H1 (cell line): ENCODE measurements at regions not wholly inside any gene's neighbourhood (a gene's known extent, or its start where the extent isn't known, plus 50 kb on each side); places are given as distances from the start of the nearest gene placed in this dataset.

ENCODE experiments used
- CTCF ChIA-PET: fragments of 300-600 bp; sonication (Branson Sonifier 250); formaldehyde crosslinking; loops from one replicate; lab custom pipeline; 2021; ENCODE audit not compliant: partially characterized antibody; lab: Charles Lee
- POLR2A ChIA-PET: fragments of 300-600 bp; sonication (Branson Sonifier 250); formaldehyde crosslinking; loops from one replicate; lab custom pipeline; 2021; ENCODE audit warnings: inconsistent platforms; ENCODE audit not compliant: partially characterized antibody; lab: Charles Lee
- DNase-seq, 2 experiments: peaks; one replicate each; pipeline versions ENCODE4 v3.0.0 to v3.0.0-alpha.2; 2010 to 2022; ENCODE audit warnings: low spot score in 2 of 2, low read depth in 1 of 2, mixed read lengths in 1 of 2
- FAIRE-seq: peaks from 2 replicates; lab custom pipeline; 2011; peaks lifted over from hg19 to GRCh38; lab: Jason Lieb, UNC
- H2AFZ ChIP-seq: 2 replicates; pipeline ENCODE4 v1.8.1; 2012; ENCODE audit warnings: low read length, inconsistent platforms
- H2AK5ac ChIP-seq: 2 replicates; pipeline ENCODE4 v1.6.1; 2013; ENCODE audit warnings: low read depth, low read length
- H2BK120ac ChIP-seq: replicated peaks from 2 replicates; pipeline ENCODE3; 2013; ENCODE audit warnings: low read depth, low read length, inconsistent platforms
- H2BK12ac ChIP-seq: 2 replicates; pipeline ENCODE4 v1.6.1; 2013; ENCODE audit warnings: low read depth, low read length
- H2BK15ac ChIP-seq: 2 replicates; pipeline ENCODE4 v1.6.1; 2013; ENCODE audit warnings: low read length
- H2BK20ac ChIP-seq: 2 replicates; pipeline ENCODE4 v1.6.1; 2013; ENCODE audit warnings: low read length
- H2BK5ac ChIP-seq: 2 replicates; pipeline ENCODE4 v1.6.1; 2013; ENCODE audit warnings: low read depth, low read length
- H3K14ac ChIP-seq: 2 replicates; pipeline ENCODE4 v1.6.1; 2013; ENCODE audit warnings: inconsistent platforms; ENCODE audit not compliant: insufficient read length
- H3K18ac ChIP-seq: 2 replicates; pipeline ENCODE4 v1.6.1; 2013; ENCODE audit warnings: low read length; ENCODE audit errors: extremely low read depth
- H3K23ac ChIP-seq: 2 replicates; pipeline ENCODE4 v1.6.1; 2013; ENCODE audit warnings: inconsistent platforms; ENCODE audit not compliant: insufficient read length
- H3K23me2 ChIP-seq: 2 replicates; pipeline ENCODE4 v1.6.1; 2013; ENCODE audit warnings: low read depth, low read length
- H3K27ac ChIP-seq: 2 replicates; pipeline ENCODE4 v1.6.1; 2011; ENCODE audit warnings: low read depth, low read length, inconsistent platforms
- H3K27me3 ChIP-seq, 4 experiments: replicated peaks in 1 of 4; 1 replicate in 1 of 4; 2 replicates in 3 of 4; pipeline versions ENCODE4 v1.6.1 to v1.8.1; 2011 to 2013; ENCODE audit warnings: low read length in 3 of 4, mild to moderate bottlenecking in 3 of 4, inconsistent platforms in 2 of 4, mixed read lengths in 2 of 4, moderate library complexity in 1 of 4; ENCODE audit not compliant: control insufficient read depth in 3 of 4, insufficient read depth in 3 of 4; ENCODE audit errors: extremely low read depth in 1 of 4
- H3K36me3 ChIP-seq, 4 experiments: 2 replicates each; pipeline versions ENCODE4 v1.6.1 to v1.8.1; 2011 to 2013; ENCODE audit warnings: mild to moderate bottlenecking in 4 of 4, low read length in 3 of 4, moderate library complexity in 2 of 4, control low read depth in 1 of 4, inconsistent platforms in 1 of 4; ENCODE audit not compliant: insufficient read depth in 4 of 4, control insufficient read depth in 2 of 4
- H3K4ac ChIP-seq: replicated peaks from 2 replicates; pipeline ENCODE3; 2013; ENCODE audit warnings: low read length, low read depth, mixed read lengths, inconsistent platforms; ENCODE audit not compliant: insufficient read length
- H3K4me1 ChIP-seq, 4 experiments: replicated peaks in 1 of 4; 1 replicate in 1 of 4; 2 replicates in 3 of 4; pipeline versions ENCODE4 v1.6.1 to v1.8.1; 2011 to 2013; ENCODE audit warnings: low read length in 3 of 4, inconsistent platforms in 2 of 4, mixed read lengths in 1 of 4; ENCODE audit not compliant: insufficient read depth in 4 of 4, control insufficient read depth in 3 of 4
- H3K4me2 ChIP-seq, 2 experiments: 2 replicates each; pipeline versions ENCODE4 v1.6.1 to v1.8.1; 2011 to 2013; ENCODE audit warnings: low read depth in 2 of 2, low read length in 2 of 2, control low read depth in 1 of 2, inconsistent platforms in 1 of 2, mild to moderate bottlenecking in 1 of 2; ENCODE audit not compliant: insufficient read depth in 1 of 2
- H3K4me3 ChIP-seq, 4 experiments: fragments of 200-600, 300-600 bp in 1 of 4; sonication (generic), shearing (Covaris generic), sonication (Bioruptor Twin) in 1 of 4; 2 replicates each; pipeline versions ENCODE4 v1.5.1 to v1.8.1; 2011 to 2016; ENCODE audit warnings: low read length in 4 of 4, low read depth in 3 of 4, control low read depth in 2 of 4, inconsistent platforms in 2 of 4, mild to moderate bottlenecking in 2 of 4, mixed read lengths in 1 of 4, moderate library complexity in 1 of 4; ENCODE audit not compliant: insufficient read depth in 2 of 4; ENCODE audit errors: extremely low read depth in 1 of 4
- H3K56ac ChIP-seq: replicated peaks from 2 replicates; pipeline ENCODE3; 2013; ENCODE audit warnings: low read depth, mild to moderate bottlenecking, mixed read lengths, low read length, inconsistent platforms; ENCODE audit not compliant: insufficient read length
- H3K79me1 ChIP-seq: 2 replicates; pipeline ENCODE4 v1.6.1; 2013; ENCODE audit warnings: low read depth, low read length, control low read depth
- H3K79me2 ChIP-seq, 2 experiments: 2 replicates each; pipeline versions ENCODE4 v1.6.1 to v1.8.1; 2012 to 2013; ENCODE audit warnings: low read length in 2 of 2, mild to moderate bottlenecking in 2 of 2, inconsistent platforms in 1 of 2; ENCODE audit not compliant: insufficient read depth in 2 of 2, control insufficient read depth in 1 of 2
- H3K9ac ChIP-seq, 4 experiments: replicated peaks in 1 of 4; 1 replicate in 1 of 4; 2 replicates in 3 of 4; pipeline versions ENCODE4 v1.6.1 to v1.8.1; 2011 to 2013; ENCODE audit warnings: low read depth in 3 of 4, low read length in 3 of 4, control low read depth in 2 of 4, mild to moderate bottlenecking in 2 of 4, moderate library complexity in 2 of 4, inconsistent platforms in 1 of 4; ENCODE audit errors: extremely low read depth in 1 of 4
- H3K9me3 ChIP-seq, 2 experiments: 2 replicates each; pipeline versions ENCODE4 v1.6.1 to v1.8.1; 2012 to 2013; ENCODE audit warnings: mild to moderate bottlenecking in 2 of 2, moderate library complexity in 2 of 2, control low read depth in 1 of 2, inconsistent platforms in 1 of 2, low read depth in 1 of 2, low read length in 1 of 2, mixed read lengths in 1 of 2; ENCODE audit not compliant: insufficient read depth in 2 of 2
- H4K20me1 ChIP-seq, 2 experiments: replicated peaks in 1 of 2; 2 replicates each; pipeline versions ENCODE3 to v1.8.1; 2011 to 2013; ENCODE audit warnings: inconsistent platforms in 2 of 2, low read length in 2 of 2, mild to moderate bottlenecking in 1 of 2; ENCODE audit not compliant: insufficient read depth in 2 of 2, control insufficient read depth in 1 of 2
- H4K5ac ChIP-seq: 2 replicates; pipeline ENCODE4 v1.6.1; 2013; ENCODE audit warnings: low read length, low read depth, mixed read lengths, inconsistent platforms; ENCODE audit not compliant: insufficient read length
- H4K8ac ChIP-seq: 2 replicates; pipeline ENCODE4 v1.8.0; 2013; ENCODE audit warnings: mild to moderate bottlenecking, moderate library complexity, low read length, inconsistent platforms; ENCODE audit not compliant: insufficient read depth; ENCODE audit errors: extremely low read depth
- H4K91ac ChIP-seq: replicated peaks from 2 replicates; pipeline ENCODE3; 2013; ENCODE audit warnings: low read length, mixed read lengths, inconsistent platforms; ENCODE audit not compliant: insufficient read length
- CHD1 ChIP-seq: IDR thresholded peaks from 2 replicates; pipeline ENCODE4 v1.6.1; 2012; ENCODE audit warnings: low read depth, low read length, improper control_type of control experiment
- GTF2F1 ChIP-seq: IDR thresholded peaks from 2 replicates; pipeline ENCODE4 v1.6.1; 2012; ENCODE audit warnings: low read depth, low read length, improper control_type of control experiment, borderline replicate concordance
- JUND ChIP-seq: IDR thresholded peaks from 2 replicates; pipeline ENCODE4 v1.6.1; 2011; ENCODE audit warnings: mild to moderate bottlenecking, improper control_type of control experiment, low read length
- PHF8 ChIP-seq: fragments of 200-600 bp; sonication (generic); conservative IDR thresholded peaks from 2 replicates; pipeline ENCODE4 v1.7.1; 2012; ENCODE audit warnings: low read depth, mild to moderate bottlenecking, inconsistent platforms, low read length, moderate library complexity
- POU5F1 ChIP-seq: IDR thresholded peaks from 2 replicates; pipeline ENCODE4 v1.6.1; 2011; ENCODE audit warnings: low read depth, mild to moderate bottlenecking, low read length, moderate library complexity
- RXRA ChIP-seq: IDR thresholded peaks from 2 replicates; pipeline ENCODE4 v1.6.1; 2011; ENCODE audit warnings: low read depth, mild to moderate bottlenecking, low read length, moderate library complexity; ENCODE audit not compliant: insufficient read depth
- SP4 ChIP-seq: IDR thresholded peaks from 2 replicates; pipeline ENCODE4 v1.6.1; 2012; ENCODE audit warnings: low read length, inconsistent platforms
- SUZ12 ChIP-seq: fragments of 200-600 bp; sonication (generic); IDR thresholded peaks from 2 replicates; pipeline ENCODE4 v1.6.1; 2012; ENCODE audit warnings: mild to moderate bottlenecking, inconsistent platforms, low read length, moderate library complexity, mixed read lengths
- TBP ChIP-seq: IDR thresholded peaks from 2 replicates; pipeline ENCODE4 v1.6.1; 2011; ENCODE audit warnings: low read depth, low read length, improper control_type of control experiment
- TEAD4 ChIP-seq: IDR thresholded peaks from 2 replicates; pipeline ENCODE4 v1.6.1; 2012; ENCODE audit warnings: low read depth, low read length, inconsistent platforms, mixed read lengths
- USF2 ChIP-seq: IDR thresholded peaks from 2 replicates; pipeline ENCODE4 v1.6.1; 2011; ENCODE audit warnings: low read length, improper control_type of control experiment
- WGBS, 2 experiments: shearing (Covaris generic) in 1 of 2; methylation state at CpG; one replicate each; pipeline versions ENCODE4 v1.1.6 to v1.1.7; 2013 to 2015; ENCODE audit warnings: low lambda C conversion rate in 2 of 2, mixed read lengths in 2 of 2, inconsistent platforms in 1 of 2, low coverage in 1 of 2, missing lambda C conversion rate in 1 of 2; ENCODE audit not compliant: insufficient replicate concordance in 2 of 2, insufficient coverage in 1 of 2, insufficient read length in 1 of 2; ENCODE audit errors: extremely low coverage in 1 of 2, missing lambda C conversion rate in 1 of 2; 5-methylcytosine and 5-hydroxymethylcytosine counted together
- TF ChIP-seq, protein P1 (sequence below), 3 experiments: IDR thresholded peaks; 1 replicate in 2 of 3; 2 replicates in 1 of 3; pipeline versions ENCODE4 v1.5.1 to v1.6.1; 2011; ENCODE audit warnings: low read length in 3 of 3, mild to moderate bottlenecking in 3 of 3, inconsistent platforms in 2 of 3, low read depth in 1 of 3, moderate library complexity in 1 of 3; ENCODE audit not compliant: insufficient read depth in 1 of 3; ENCODE audit errors: control extremely low read depth in 1 of 3

DNA sequence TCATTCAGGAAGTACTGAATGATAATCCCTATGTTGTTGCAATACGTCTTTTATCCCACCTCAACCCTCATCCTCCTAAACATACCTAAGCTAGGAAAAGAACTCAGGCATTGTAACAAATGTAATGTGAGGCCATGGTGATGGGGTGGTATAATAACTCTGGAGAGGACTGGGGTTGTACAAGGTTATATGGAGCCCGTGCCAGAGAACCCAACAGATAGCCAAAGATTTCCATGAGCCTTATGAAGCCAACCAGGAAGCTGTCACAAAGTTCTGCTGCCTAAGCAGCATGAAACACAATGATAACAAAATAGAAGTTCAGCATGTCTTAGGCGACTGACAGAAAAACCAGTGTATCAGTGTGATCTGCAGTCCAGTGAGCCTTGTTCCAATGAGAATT lies 394.1 kb upstream of the NBEA start:
- H3K4me3 ChIP-seq = no peak overlapping the region
- H4K20me1 ChIP-seq = peaks cover 0 to 1% of the 10 kb centered on the region in 2 experiments
- no peak overlapping the region for H2BK5ac ChIP-seq
- H4K8ac ChIP-seq = no peak overlapping the region
- DNase-seq = no peak
- H3K27me3 ChIP-seq = no peaks in the 10 kb centered on the region
- H3K27ac ChIP-seq = no peak overlapping the region
- no peaks in the 10 kb centered on the region for H3K79me1 ChIP-seq
- no peak overlapping the region for H2BK20ac ChIP-seq
- H3K36me3 ChIP-seq = no peaks in the 10 kb centered on the region
- no peak overlapping the region for H3K56ac ChIP-seq
- no peak overlapping the region for H3K18ac ChIP-seq
- H3K4me2 ChIP-seq = no peak overlapping the region
- H3K9me3 ChIP-seq = no peaks in the 10 kb centered on the region
- H2AK5ac ChIP-seq = no peak overlapping the region
- 90% methylated on average over 3 of the region's 3 CpGs; no CpG with 5 or more reads in 1 of the 2 experiments for WGBS, 2 experiments
- no peak overlapping the region for H4K91ac ChIP-seq
- H3K4me1 ChIP-seq = no peaks in the 10 kb centered on the region
- ChIA-PET CTCF (interaction anchor here (0.6 kb wide), 1 partner anchor 285 kb away, joined by 3 read pairs; no protein-coding TSS in a partner anchor), POLR2A (no interaction called here)
- no peaks in the 10 kb centered on the region for H3K23me2 ChIP-seq
- H3K79me2 ChIP-seq = no peaks in the 10 kb centered on the region
- no peak overlapping the region for H3K4ac ChIP-seq
- no peak overlapping the region for H3K23ac ChIP-seq
- no peak overlapping the region for H2BK12ac ChIP-seq
- H2AFZ ChIP-seq = no peak overlapping the region
- H2BK120ac ChIP-seq = no peak overlapping the region
- FAIRE-seq = no peak
- H3K14ac ChIP-seq = no peak overlapping the region
- H4K5ac ChIP-seq = no peak overlapping the region
- no peak overlapping the region for H2BK15ac ChIP-seq
- H3K9ac ChIP-seq = no peak overlapping the region
- TF ChIP-seq JUND (no peak), GTF2F1 (no peak), PHF8 (no peak), TEAD4 (no peak), RXRA (no peak), SP4 (no peak), POU5F1 (no peak), USF2 (no peak), CHD1 (no peak), TBP (no peak), SUZ12 (no peak)
- TF ChIP-seq, protein P1, sequence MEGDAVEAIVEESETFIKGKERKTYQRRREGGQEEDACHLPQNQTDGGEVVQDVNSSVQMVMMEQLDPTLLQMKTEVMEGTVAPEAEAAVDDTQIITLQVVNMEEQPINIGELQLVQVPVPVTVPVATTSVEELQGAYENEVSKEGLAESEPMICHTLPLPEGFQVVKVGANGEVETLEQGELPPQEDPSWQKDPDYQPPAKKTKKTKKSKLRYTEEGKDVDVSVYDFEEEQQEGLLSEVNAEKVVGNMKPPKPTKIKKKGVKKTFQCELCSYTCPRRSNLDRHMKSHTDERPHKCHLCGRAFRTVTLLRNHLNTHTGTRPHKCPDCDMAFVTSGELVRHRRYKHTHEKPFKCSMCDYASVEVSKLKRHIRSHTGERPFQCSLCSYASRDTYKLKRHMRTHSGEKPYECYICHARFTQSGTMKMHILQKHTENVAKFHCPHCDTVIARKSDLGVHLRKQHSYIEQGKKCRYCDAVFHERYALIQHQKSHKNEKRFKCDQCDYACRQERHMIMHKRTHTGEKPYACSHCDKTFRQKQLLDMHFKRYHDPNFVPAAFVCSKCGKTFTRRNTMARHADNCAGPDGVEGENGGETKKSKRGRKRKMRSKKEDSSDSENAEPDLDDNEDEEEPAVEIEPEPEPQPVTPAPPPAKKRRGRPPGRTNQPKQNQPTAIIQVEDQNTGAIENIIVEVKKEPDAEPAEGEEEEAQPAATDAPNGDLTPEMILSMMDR (IDR thresholded peaks at IDR 0.05; ENCODE audit: control extremely low read depth in 1 of 3, insufficient read depth in 1 of 3, low read depth in 1 of 3, low read length in 3 of 3) = no peak
